ENCODE measurements at regions not wholly inside any gene's neighbourhood (a gene's known extent, or its start where the extent isn't known, plus 50 kb on each side); places are given as distances from the start of the nearest gene placed in this dataset.

DNA sequence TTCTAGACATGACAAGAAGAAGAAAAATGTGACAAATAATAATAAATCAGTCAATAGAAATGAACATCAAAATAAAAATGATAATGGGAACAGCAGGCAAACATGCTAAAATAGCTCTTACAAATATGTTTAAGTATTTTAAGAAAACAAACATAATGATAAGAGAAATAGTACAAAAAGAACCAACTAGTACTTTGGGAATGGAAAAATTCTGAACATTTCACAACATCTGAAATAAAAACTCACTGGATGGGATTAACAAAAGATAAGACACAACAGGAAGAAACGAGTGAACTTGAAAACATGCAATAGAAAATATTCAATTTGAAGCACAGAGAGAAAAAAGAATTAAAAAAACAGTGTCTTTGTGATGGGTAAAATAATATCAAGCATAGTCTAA is 115.2 kb upstream of the TSPAN2 start:
- DNase-seq (ENCODE audit: low spot score): no peak

DNA sequence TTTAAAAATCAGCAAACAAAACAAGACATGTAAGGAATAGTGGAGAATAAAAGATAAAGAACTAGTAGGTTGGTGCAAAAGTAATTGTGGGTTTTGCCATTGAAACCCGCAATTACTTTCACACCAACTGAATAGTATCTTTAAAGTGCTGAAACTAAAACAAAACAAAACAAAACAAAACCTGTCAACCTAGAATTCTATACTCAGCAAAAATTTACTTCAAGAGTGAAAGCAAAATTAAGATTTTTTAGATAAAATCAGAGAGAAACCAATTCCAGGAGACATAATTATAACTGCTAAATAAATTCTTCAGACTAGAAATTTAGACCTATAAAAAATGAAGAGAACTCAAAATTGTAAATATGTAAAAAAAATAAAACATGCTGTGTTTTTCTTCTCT is 114.0 kb upstream of the TSPAN2 start:
- DNase-seq (ENCODE audit: low spot score): no peak

DNA sequence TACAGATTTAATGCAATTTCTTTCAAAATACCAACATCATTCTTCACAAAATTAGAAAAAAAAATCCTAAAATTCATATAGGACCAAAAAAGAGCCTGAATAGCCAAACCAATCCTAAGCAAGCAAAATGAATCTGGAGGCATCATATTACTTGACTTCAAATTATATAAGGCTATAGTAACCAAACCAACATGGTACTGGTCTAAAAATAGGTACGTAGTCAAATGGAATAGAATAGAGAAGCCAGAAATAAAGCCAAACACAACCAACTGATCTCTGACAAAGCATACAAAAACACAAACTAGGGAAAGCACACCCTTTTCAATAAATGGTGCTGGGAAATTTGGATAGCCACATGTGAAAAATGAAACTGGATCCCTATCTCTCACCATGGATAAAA is 112.3 kb upstream of the TSPAN2 start:
- DNase-seq (ENCODE audit: low spot score): no peak

GRCh38 chr1:115199416-115200132 is 110.3 kb upstream of the TSPAN2 start:
- no peak for DNase-seq (ENCODE audit: low spot score)

GRCh38 chr1:115198938-115199337 is 109.6 kb upstream of the TSPAN2 start:
- DNase-seq (ENCODE audit: low spot score): peak; percentile 47

- DNase-seq (ENCODE audit: low spot score): no peak
Observed at GRCh38 chr1:115196296-115196695, 107.0 kb upstream of the TSPAN2 start.

GRCh38 chr1:115194506-115194905 is 105.2 kb upstream of the TSPAN2 start:
- DNase-seq (ENCODE audit: low spot score): no peak

GRCh38 chr1:115193046-115193828 is 103.9 kb upstream of the TSPAN2 start:
- DNase-seq (ENCODE audit: low spot score): no peak

- DNase-seq (ENCODE audit: low spot score): peak; percentile 3
Observed at GRCh38 chr1:115192200-115192767, 103.0 kb upstream of the TSPAN2 start.

DNA sequence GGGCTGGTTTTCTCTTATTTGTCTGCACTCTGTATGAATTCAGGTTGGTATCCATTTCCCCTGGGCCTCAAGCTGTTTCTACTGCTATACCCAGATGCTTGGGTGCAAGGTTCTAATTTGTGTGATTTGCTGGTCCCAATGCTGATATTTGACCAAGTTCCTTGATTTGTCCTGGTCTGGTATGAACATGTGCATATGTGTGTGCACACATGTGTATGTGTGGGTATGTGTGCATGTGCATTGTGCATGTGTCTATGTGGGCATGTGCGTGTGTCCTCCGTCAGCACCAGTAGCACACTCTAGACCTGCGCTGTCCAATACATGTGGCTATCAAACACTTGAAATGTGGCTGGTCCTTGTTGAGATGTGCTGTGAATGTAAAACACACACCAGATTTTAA is 102.4 kb upstream of the TSPAN2 start:
- DNase-seq (ENCODE audit: low spot score): no peak

- DNase-seq (ENCODE audit: low spot score): peak; percentile 30
Observed at GRCh38 chr1:115190540-115191170, 101.4 kb upstream of the TSPAN2 start.

DNA sequence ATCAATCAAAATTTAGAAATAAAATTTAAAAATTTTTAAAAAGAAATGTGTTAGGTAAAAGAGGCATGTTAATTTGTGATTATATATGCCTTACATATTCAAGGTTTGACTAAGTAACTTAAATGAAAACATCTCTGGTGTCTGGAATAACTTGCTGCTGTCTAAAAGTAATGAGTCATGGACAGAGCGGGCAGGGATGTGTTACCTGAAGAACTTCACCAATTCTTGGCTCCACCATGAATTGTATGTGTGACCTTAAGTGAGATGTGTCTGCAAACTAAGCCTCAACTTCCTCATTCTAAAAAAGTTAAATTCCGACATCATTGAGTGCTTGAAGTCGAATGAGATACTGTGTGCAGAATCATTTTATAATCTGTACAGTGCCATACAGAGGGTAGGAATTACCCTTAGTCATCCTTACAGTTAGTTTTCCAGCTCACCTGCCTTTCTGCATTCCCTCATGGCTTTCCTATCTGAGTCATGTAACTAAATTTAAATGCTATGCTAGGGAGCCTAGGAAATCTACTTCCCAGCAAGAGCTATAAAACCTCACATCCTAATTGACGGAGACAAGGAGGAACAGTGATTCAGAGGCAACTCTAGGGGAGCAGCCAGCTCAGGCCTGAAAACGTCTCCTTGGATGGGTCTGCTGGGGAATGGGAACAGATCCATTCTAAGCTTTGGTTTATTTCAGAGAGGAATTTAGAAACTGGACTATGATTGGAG is 100.7 kb upstream of the TSPAN2 start:
- DNase-seq (ENCODE audit: low spot score): peak; percentile 91

DNA sequence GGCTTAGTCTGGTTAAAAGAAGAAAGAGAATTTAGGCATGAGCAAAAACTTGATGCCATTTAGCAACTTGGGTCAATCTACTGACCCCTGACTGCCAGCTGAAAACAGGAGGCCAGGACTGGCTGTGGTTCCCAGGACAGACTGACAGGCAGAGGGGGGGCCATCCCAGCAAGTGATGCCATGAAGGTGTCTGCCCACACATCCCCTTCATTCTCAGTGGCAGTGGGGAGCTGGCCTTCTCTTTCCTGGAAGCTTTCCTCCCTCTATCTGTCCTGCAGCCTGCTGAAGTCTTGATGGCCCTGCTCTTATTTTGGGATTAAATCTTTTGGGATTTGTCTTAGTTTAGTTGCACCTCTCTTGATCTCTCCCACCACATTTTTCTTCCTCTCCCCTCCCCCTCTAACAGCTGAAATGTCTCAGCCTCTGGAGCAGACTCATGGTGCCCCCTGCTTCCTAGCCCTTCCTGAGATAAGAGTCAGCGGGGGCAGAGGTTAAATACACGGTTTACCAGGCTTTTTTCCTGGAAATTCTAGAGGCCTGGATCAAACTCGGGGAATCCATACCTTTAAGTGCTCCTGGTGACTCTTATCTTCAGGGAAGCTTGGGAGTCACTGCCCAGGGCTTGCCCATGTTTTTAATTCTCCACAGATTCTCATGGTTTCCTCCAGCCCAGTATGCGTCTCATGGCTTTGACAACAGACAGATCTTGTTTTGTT is 99.5 kb upstream of the TSPAN2 start:
- DNase-seq (ENCODE audit: low spot score): no peak

DNA sequence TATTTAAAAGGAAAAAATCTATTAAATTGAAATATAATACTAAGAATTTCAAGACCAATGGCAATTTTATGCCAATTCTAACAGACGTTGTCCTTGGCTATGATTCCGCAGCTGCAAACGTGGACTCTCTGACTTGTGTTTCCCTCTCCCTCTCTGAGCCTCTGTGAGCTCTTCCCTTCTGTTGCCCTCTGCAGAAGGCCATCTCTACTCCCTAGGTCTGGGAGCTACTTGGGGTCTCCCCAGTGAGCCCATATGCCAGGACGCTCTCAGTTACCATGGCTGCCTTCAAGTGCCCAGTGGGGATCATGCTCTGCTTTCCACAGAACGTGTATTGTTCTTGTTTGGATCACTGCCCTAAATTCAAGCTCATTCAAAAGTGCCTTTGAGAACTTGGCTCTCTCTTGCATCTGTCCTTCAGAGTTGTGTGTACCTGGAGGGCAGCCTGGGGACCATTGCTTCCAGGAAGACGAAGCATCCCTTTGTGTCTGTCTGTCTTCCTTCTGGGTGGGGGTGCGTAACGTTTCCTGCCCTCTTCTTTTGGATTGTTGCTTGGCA is 97.5 kb upstream of the TSPAN2 start:
- no peak for DNase-seq (ENCODE audit: low spot score)

DNA sequence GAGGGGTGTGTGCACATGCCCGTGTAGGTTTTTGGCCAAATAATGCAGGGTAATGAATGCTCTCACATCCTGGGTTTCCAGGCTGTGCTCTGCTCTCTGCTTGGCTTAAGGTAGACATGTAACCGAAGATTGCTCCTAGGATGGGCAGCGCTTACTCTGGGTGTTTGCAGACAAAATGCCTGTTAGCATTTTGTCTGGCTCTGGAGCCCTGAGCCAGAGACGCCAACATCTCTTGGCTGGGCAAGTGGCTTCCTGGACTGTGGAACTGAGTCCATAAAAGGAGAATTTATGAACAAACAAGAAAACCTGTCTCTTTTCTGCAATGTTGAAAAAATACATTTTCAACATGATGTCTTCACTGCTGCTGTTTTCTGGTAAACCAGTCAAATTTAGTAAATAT is 96.0 kb upstream of the TSPAN2 start:
- peak; percentile 3 for DNase-seq (ENCODE audit: low spot score)

- peak; percentile 80 for DNase-seq (ENCODE audit: low spot score)
Observed at GRCh38 chr1:115184951-115185331, 95.6 kb upstream of the TSPAN2 start.

GRCh38 chr1:115184260-115184950 is 95.1 kb upstream of the TSPAN2 start:
- peak; percentile 10 for DNase-seq (ENCODE audit: low spot score)

DNA sequence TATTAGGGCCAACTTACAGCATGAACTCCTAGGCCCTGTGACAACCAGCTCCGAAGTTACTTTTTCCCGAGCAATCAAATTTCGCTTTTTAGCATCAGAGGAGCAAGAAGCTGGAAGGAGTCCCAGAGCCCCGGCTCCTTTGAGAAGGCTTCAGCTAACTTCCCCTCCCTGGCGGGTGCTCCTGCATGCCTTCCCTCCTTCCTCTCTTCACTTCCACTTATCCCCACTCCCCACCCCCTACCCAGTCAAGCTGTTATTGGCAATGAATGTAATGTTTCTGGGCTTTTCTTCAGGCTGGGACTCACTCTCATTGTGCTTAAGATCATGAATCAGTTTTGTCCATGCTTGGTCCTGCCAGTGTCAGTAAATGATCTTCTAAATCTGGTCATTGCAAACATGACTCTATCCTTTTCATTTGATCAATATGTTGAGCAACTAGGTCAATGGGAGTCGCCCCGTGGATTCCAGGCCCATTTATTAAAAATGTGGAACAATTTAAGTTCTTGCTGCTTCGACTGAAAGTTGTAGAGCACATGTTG is 94.5 kb upstream of the TSPAN2 start:
- no peak for DNase-seq (ENCODE audit: low spot score)

DNA sequence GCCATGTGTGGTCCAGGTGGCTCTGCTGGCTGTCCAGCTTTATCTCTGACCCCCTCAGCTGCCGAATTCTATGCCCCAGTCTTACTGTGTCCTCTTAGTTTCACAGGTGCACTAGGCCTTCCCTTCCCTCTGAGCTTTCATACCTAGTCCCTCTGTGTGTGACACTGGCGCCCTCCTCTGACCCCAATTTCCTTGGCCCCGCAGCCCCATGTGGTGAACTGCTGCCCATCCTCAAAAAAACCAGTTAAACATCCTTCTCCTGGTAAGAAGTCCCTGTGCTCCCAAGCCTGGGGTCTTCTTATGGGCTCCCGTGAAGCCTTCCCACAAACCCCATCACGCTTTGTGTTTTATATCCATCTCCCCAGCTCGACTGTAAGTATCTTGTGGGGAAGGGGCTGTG is 93.9 kb upstream of the TSPAN2 start:
- no peak for DNase-seq (ENCODE audit: low spot score)

- DNase-seq (ENCODE audit: low spot score): peak; percentile 9
Observed at GRCh38 chr1:115182012-115182715, 92.9 kb upstream of the TSPAN2 start.
